ENCODE measurements at regions not wholly inside any gene's neighbourhood (a gene's known extent, or its start where the extent isn't known, plus 50 kb on each side); places are given as distances from the start of the nearest gene placed in this dataset.

- TF ChIP-seq CTCF (conservative IDR thresholded peaks at IDR 0.05; ENCODE audit: low read depth, low read length) (no peak), EZH2 (IDR thresholded peaks at IDR 0.05; ENCODE audit: low read length, unreplicated experiment) (no peak)
These were observed 82.3 kb downstream of the CD164 start for GRCh38 chr6:109299776-109300564.
